ENCODE measurements at regions not wholly inside any gene's neighbourhood (a gene's known extent, or its start where the extent isn't known, plus 50 kb on each side); places are given as distances from the start of the nearest gene placed in this dataset.

DNA sequence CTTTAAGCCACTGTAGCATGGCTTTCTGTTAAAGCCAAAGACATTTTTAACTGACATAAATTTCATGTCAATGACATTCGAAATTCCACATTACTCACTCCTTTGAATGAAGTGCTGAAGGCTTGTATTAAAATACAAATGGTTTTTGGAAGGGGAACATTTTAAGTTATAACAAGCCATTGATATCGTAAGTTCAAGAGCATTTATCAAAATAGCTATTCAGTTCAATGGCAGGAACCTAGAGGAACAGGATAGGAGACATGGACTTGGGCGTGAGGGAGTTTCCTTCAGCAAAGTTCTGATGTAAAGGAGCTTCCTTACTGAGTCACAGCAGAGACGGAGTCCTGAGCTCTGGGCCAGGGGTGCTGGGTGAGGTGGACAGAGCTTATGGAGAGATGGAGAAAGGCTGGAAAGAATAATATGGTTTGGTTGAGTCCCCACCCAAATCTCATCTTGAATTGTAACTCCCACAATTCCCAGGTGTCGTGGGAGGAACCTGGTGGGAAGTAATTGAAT is 631.8 kb downstream of the BNC2 start:
- DNase-seq (ENCODE audit: low spot score): no peak
- Histone ChIP-seq H3K4me3 (ENCODE audit: low read depth in 1 of 3, low read length in 3 of 3) (no peak overlapping the region), H3K27ac (ENCODE audit: low read depth in 1 of 2, low read length in 2 of 2) (no peak overlapping the region), H3K27me3 (ENCODE audit: control insufficient read depth in 4 of 4, insufficient read depth in 4 of 4, low read length in 3 of 4) (no peaks in the 10 kb centered on the region), H3K4me1 (ENCODE audit: control insufficient read depth in 4 of 4, insufficient read depth in 4 of 4, low read length in 3 of 4) (no peaks in the 10 kb centered on the region), H3K36me3 (ENCODE audit: control insufficient read depth in 4 of 4, insufficient read depth in 3 of 4, low read depth in 1 of 4, low read length in 3 of 4) (no peaks in the 10 kb centered on the region), H3K9me3 (ENCODE audit: control insufficient read depth in 4 of 4, low read length in 3 of 4) (no peaks in the 10 kb centered on the region), H3K9ac (ENCODE audit: low read depth in 1 of 2, low read length in 2 of 2) (no peak overlapping the region)
- TF ChIP-seq NR2F2 (IDR thresholded peaks at IDR 0.05) (no peak), HNF4G (IDR thresholded peaks at IDR 0.05) (no peak), FOXA2 (IDR thresholded peaks at IDR 0.05) (no peak), RAD21 (IDR thresholded peaks at IDR 0.05) (no peak), YY1 (IDR thresholded peaks at IDR 0.05) (no peak), HNF4A (conservative IDR thresholded peaks at IDR 0.05) (no peak), JUND (IDR thresholded peaks at IDR 0.05) (no peak), EGR1 (IDR thresholded peaks at IDR 0.05; ENCODE audit: low read depth in 2 of 2) (no peak), CTCF (IDR thresholded peaks at IDR 0.05; ENCODE audit: low read depth, low read length, missing input control) (no peak)
- TF ChIP-seq, protein P1, sequence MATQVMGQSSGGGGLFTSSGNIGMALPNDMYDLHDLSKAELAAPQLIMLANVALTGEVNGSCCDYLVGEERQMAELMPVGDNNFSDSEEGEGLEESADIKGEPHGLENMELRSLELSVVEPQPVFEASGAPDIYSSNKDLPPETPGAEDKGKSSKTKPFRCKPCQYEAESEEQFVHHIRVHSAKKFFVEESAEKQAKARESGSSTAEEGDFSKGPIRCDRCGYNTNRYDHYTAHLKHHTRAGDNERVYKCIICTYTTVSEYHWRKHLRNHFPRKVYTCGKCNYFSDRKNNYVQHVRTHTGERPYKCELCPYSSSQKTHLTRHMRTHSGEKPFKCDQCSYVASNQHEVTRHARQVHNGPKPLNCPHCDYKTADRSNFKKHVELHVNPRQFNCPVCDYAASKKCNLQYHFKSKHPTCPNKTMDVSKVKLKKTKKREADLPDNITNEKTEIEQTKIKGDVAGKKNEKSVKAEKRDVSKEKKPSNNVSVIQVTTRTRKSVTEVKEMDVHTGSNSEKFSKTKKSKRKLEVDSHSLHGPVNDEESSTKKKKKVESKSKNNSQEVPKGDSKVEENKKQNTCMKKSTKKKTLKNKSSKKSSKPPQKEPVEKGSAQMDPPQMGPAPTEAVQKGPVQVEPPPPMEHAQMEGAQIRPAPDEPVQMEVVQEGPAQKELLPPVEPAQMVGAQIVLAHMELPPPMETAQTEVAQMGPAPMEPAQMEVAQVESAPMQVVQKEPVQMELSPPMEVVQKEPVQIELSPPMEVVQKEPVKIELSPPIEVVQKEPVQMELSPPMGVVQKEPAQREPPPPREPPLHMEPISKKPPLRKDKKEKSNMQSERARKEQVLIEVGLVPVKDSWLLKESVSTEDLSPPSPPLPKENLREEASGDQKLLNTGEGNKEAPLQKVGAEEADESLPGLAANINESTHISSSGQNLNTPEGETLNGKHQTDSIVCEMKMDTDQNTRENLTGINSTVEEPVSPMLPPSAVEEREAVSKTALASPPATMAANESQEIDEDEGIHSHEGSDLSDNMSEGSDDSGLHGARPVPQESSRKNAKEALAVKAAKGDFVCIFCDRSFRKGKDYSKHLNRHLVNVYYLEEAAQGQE (IDR thresholded peaks at IDR 0.05): no peak
- TF ChIP-seq, protein P2, sequence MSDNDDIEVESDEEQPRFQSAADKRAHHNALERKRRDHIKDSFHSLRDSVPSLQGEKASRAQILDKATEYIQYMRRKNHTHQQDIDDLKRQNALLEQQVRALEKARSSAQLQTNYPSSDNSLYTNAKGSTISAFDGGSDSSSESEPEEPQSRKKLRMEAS (IDR thresholded peaks at IDR 0.05): no peak
- 91% methylated on average over 5 of the region's 5 CpGs for WGBS

DNA sequence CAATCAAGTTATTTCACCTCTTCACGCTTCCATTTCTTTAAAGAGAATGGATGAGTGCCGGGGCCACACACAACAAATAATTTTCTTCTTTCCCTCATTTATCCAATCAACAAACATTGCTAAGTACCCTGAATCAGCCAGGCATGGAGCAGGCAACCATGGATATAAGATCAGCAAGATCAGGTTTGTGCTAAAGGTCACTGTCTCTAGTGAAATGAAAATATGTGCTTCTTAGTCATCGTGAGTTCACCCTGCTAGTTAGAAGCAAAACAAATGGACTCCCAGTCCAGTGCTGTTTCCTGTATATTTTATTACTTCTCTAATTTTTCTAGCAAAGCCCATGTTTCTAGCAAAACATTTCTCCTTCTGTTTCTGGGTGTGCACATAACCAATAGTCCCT is 629.2 kb downstream of the BNC2 start:
- Histone ChIP-seq H3K27me3 (ENCODE audit: control insufficient read depth in 4 of 4, insufficient read depth in 4 of 4, low read length in 3 of 4) (no peaks in the 10 kb centered on the region), H3K27ac (ENCODE audit: low read depth in 1 of 2, low read length in 2 of 2) (no peak overlapping the region), H3K4me3 (ENCODE audit: low read depth in 1 of 3, low read length in 3 of 3) (no peak overlapping the region), H3K36me3 (ENCODE audit: control insufficient read depth in 4 of 4, insufficient read depth in 3 of 4, low read depth in 1 of 4, low read length in 3 of 4) (no peaks in the 10 kb centered on the region), H3K4me1 (ENCODE audit: control insufficient read depth in 4 of 4, insufficient read depth in 4 of 4, low read length in 3 of 4) (no peaks in the 10 kb centered on the region), H3K9me3 (ENCODE audit: control insufficient read depth in 4 of 4, low read length in 3 of 4) (no peaks in the 10 kb centered on the region), H3K9ac (ENCODE audit: low read depth in 1 of 2, low read length in 2 of 2) (no peak overlapping the region)
- WGBS: 92% methylated on average over 3 of the region's 3 CpGs
- TF ChIP-seq HNF4G (IDR thresholded peaks at IDR 0.05) (no peak), NR2F2 (IDR thresholded peaks at IDR 0.05) (no peak), SP1 (IDR thresholded peaks at IDR 0.05) (no peak), GABPA (IDR thresholded peaks at IDR 0.05 in 1 of 2, conservative IDR thresholded peaks at IDR 0.05 in 1 of 2) (no peak), TAF1 (conservative IDR thresholded peaks at IDR 0.05) (no peak), CTCF (IDR thresholded peaks at IDR 0.05; ENCODE audit: low read depth, low read length, missing input control) (no peak), JUND (IDR thresholded peaks at IDR 0.05) (no peak), ATF3 (IDR thresholded peaks at IDR 0.05) (no peak)
- TF ChIP-seq, protein P2 (IDR thresholded peaks at IDR 0.05): no peak
- DNase-seq (ENCODE audit: low spot score): no peak

Measured in liver (tissue), 8 donors.